KG1 (cell line): ENCODE measurements at regions not wholly inside any gene's neighbourhood (a gene's known extent, or its start where the extent isn't known, plus 50 kb on each side); places are given as distances from the start of the nearest gene placed in this dataset.
"Not testable (repeated sequence)": the region's sequence is repeated elsewhere in the genome, so short reads cannot be mapped to it uniquely, and the experiment has no call there.

Experiments
- DNase-seq: peaks from one replicate; lab custom pipeline; 2025; lab: John Stamatoyannopoulos, UW

DNA sequence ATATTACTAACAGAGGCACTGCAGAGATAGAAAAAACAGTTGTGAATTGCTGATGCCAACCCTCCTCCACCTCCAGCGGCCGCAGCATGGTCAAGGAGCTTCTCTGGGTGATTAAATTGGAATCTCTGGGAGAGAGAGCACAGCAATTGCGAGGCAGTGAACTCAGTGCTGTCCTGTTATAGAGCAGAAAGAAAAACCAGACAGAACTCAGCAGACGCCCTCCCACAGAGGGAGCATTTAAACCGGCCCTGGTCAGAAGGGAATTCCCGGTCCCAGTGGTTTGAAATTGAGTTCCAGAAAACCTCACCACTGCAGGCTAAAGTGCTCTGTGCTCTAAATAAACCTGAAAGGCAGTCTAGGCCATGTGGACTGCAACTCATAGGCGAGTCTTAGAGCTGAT, 175.4 kb downstream of the SQOR start:
- DNase-seq: no peak

- no peak for DNase-seq
Measured at GRCh38 chr15:45812200-45812599, 177.4 kb downstream of the SQOR start.

- not testable (repeated sequence) for DNase-seq
Measured at GRCh38 chr15:45817578-45817977, 182.7 kb downstream of the SQOR start.

DNA sequence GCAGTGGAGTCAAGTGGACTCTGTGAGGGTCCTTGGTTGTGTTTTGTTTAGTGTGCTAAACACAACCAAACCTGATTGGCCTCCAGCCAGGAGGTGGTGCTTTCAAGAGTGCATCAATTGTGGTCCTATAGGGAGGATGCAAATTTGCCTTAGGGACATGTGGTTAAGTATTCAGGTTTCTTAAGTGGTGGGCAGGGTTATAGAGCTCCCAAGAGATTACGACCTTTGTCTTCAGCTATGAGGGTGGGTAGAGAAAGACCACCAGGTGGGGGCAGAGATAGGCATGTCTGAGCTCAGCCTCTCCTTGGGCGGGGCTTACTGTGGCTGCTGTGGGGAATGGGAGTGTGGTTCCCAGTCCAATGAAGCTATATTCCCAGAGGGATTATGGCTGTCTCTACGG, 186.6 kb downstream of the SQOR start:
- no peak for DNase-seq

- DNase-seq: not testable (repeated sequence)
Measured at GRCh38 chr15:45822968-45823367, 188.1 kb downstream of the SQOR start.

GRCh38 chr15:45827275-45827674, 192.4 kb downstream of the SQOR start:
- DNase-seq: no peak

GRCh38 chr15:45827766-45828165, 192.9 kb downstream of the SQOR start:
- DNase-seq: no peak

- no peak for DNase-seq
Measured at GRCh38 chr15:45829336-45830153, 194.7 kb downstream of the SQOR start.

DNA sequence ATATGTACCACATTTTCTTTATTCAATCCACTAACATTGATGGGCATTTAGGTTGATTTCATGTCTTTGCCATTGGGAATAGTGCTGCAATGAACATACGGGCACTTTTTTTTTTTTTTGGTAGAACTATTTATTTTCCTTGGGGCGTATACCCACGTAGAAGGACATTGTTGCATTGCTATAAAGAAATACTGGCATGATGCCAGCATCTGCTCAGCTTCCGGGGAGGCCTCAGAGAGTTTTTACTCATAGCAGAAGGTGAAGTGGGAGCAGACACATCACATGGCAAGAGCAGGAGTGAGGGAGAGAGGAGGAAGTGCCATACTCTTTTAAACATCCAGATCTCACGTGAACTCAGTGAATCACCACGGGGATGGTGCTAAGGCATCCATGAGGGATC, 197.0 kb downstream of the SQOR start:
- DNase-seq: no peak

DNA sequence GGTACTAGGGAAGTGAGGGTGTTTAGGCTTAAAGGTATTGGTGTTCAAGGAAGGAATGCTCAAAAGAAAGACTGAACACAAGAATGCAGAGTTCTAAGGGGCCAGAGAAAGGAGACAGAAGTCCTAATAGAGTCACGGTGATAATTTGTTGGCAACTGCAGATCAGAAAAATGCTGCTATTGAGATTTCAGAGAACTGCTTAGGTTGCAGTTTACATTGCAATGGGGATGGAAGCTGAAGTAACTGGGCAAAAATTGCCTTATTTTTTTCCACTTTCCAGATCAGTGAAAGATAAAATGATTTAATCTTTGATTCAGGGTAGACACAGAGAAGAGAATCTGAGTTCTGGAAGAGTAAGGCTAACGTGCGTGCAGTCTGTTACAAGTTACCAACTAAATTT, 199.8 kb downstream of the SQOR start:
- no peak for DNase-seq

GRCh38 chr15:45842151-45842550, 207.3 kb downstream of the SQOR start:
- no peak for DNase-seq

GRCh38 chr15:45847645-45848044, 212.8 kb downstream of the SQOR start:
- no peak for DNase-seq

- DNase-seq: no peak
Measured at GRCh38 chr15:45849136-45849535, 214.3 kb downstream of the SQOR start.

DNA sequence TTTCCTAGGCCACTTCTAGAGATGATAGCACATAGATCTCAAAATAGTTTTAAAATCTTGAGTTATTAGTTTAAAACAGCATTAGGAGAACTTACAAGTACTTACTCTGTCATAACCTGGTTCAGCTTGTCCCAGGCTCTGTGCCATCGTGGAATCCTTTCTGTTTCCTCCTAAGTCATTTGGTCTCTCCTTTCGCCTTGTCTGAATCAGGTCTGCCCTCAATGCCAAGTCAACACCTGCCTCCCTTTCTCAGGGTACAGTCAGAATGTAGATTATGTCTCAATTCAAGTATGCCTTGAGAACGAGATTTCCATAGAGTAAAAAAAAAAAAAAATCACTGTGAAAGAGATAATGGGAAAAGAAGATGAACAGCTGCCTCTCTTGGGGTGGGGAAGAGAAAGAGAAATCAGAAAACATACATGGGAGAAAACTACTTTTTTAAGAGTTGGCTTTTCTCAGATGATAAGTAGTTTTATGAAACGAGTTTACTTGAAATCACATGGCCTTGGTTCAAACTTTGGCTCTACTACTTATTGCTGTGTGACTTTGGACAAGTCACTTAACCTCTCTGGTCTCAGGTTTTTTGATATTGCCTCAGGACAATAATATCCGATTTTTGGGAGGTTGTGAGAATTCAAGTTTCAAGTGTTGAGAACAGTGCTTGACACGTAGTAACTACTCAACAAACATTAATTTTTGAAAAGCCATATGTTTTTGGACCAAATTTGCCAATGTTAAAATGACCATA, 219.8 kb downstream of the SQOR start:
- no peak for DNase-seq

DNA sequence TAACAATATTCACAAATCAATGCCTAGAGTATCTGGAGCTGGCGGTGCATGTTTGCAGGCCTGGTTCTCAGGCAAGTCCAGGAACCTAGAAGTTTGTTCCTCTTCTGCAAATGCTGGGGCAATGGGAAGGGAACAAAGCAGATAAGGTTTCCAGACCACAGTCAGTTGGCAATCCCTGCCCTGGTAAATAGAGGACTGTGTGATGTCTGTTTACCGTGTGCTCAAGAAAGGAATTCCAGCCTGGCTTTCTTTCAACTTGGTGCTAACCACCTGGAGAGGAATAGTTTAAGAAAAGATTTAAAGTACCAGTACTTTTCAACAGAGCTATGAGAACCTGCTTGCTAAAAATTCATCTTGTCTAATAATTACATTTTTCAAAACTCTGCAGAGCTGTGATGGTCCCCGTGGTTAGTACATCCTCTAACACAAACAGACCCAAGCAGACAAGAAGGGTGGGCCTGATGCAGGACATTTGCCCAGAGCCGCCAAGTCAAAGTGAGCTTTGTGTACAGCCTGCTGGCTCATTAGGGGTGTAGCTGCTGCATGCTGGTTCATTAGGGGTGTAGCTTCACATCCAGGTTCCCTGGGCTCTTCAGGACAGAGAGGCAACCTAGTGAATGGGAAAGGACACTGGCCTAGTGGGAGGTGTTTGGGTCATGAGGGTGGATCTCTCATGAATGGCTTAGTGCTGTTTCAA, 220.5 kb downstream of the SQOR start:
- no peak for DNase-seq

GRCh38 chr15:45855907-45856579, 221.2 kb downstream of the SQOR start:
- no peak for DNase-seq

- no peak for DNase-seq
Measured at GRCh38 chr15:45857291-45857690, 222.5 kb downstream of the SQOR start.

DNA sequence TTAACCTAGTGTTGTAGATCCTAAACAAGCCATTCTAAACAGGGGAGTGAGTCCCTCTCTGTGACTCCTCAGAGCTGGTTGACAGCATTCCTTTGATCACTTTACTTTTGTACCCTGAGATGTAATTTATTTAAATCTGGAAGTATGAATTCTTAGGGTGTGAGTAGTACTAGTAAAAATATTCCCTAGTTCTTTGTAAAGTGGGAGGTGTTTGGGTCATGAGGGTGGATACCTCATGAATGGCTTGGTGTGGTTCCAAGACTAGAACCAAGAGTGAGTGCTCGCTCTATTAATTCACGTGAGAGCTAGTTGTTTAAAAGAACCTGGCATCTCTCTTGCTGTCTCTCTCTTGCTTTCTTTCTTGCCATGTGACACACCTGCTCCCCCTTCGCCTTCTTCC, 223.7 kb downstream of the SQOR start:
- no peak for DNase-seq

- no peak for DNase-seq
Measured at GRCh38 chr15:45862034-45862433, 227.2 kb downstream of the SQOR start.

- no peak for DNase-seq
Measured at GRCh38 chr15:45863881-45864580, 229.2 kb downstream of the SQOR start.

DNA sequence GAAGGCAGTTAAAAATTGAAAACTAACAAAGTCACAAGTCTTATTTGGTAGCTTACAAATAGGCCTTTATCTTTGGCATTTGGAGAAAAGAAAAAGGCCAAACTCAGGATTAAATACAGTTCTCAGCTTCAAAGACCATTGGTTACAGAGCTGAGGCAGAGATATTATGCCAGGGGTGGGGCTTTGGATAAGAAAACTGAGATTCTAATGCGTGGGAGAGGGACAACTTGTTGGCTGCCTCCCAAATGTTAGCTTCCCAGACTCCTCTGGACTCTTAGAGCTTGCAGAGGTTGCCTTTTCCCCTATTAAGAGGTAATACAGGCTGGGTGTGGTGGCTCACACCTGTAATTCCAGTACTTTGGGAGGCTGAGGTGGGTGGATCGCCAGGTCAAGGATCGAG, 231.8 kb downstream of the SQOR start:
- DNase-seq: no peak

DNA sequence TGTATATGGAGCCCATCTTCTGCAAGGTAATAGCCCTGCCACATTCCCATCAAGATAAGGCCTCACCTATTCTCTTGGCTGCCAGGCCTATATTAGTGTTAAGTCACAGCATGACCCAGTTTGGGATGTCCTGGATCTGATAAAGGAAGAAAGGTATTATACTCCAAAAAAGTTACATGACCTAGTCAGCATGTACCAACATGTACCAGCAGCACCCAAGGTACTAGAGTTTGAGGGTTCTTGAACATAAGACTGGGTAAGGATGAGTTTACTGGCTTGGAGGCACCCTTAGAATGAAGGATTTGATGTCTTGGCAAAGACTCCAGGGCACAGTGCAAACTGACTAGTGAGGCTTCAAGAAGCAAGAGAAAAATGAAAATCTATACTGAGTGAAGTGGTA, 232.5 kb downstream of the SQOR start:
- no peak for DNase-seq
